ENCODE measurements at regions not wholly inside any gene's neighbourhood (a gene's known extent, or its start where the extent isn't known, plus 50 kb on each side); places are given as distances from the start of the nearest gene placed in this dataset.

- no peak for DNase-seq
Observed at GRCh38 chr6:54060286-54060685, 51.0 kb upstream of the MLIP start.
